ENCODE measurements at regions not wholly inside any gene's neighbourhood (a gene's known extent, or its start where the extent isn't known, plus 50 kb on each side); places are given as distances from the start of the nearest gene placed in this dataset.
"Not testable (repeated sequence)": the region's sequence is repeated elsewhere in the genome, so short reads cannot be mapped to it uniquely, and the experiment has no call there.

- no peaks in the 10 kb centered on the region for H3K4me1 ChIP-seq
- no peaks in the 10 kb centered on the region for H3K9me3 ChIP-seq
- no peak for TF ChIP-seq CTCF (IDR thresholded peaks at IDR 0.05)
- no peak overlapping the region for H3K27ac ChIP-seq
- no peak overlapping the region for H3K4me3 ChIP-seq
- no peak for DNase-seq (ENCODE audit: low spot score in 2 of 2)
- no peaks in the 10 kb centered on the region for H3K27me3 ChIP-seq
- intact Hi-C loops (cut with DNase I): loop anchor here (5.0 kb wide), 1 partner anchor 45 kb away; no protein-coding TSS in a partner anchor
- no peaks in the 10 kb centered on the region for H3K36me3 ChIP-seq
These were observed 325.6 kb upstream of the EPHA4 start for GRCh38 chr2:221897718-221898117.

GRCh38 chr2:221896505-221897151 is 324.5 kb upstream of the EPHA4 start:
- TF ChIP-seq CTCF (IDR thresholded peaks at IDR 0.05): no peak
- Histone ChIP-seq H3K27me3 (no peaks in the 10 kb centered on the region), H3K36me3 (no peaks in the 10 kb centered on the region), H3K9me3 (no peaks in the 10 kb centered on the region), H3K27ac (peak overlapping the region in 1 of 2 donors; percentile 33), H3K4me1 (no peaks in the 10 kb centered on the region), H3K4me3 (peak overlapping the region in 1 of 2 donors; percentile 27)
- intact Hi-C loops (cut with DNase I): loop anchor here (5.0 kb wide), 1 partner anchor 46 kb away; no protein-coding TSS in a partner anchor
- DNase-seq (ENCODE audit: low spot score in 2 of 2): peak in 1 of 2 donors; percentile 62

- no peak overlapping the region for H3K27ac ChIP-seq
- no peak for TF ChIP-seq CTCF (IDR thresholded peaks at IDR 0.05)
- no peaks in the 10 kb centered on the region for H3K27me3 ChIP-seq
- no peaks in the 10 kb centered on the region for H3K36me3 ChIP-seq
- H3K4me1 ChIP-seq: no peaks in the 10 kb centered on the region
- no peaks in the 10 kb centered on the region for H3K9me3 ChIP-seq
- no peak for DNase-seq (ENCODE audit: low spot score in 2 of 2)
- H3K4me3 ChIP-seq: no peak overlapping the region
- intact Hi-C loops (cut with DNase I): loop anchor here (5.0 kb wide), 1 partner anchor 47 kb away; no protein-coding TSS in a partner anchor
These were observed 323.4 kb upstream of the EPHA4 start for GRCh38 chr2:221895366-221896121.

- DNase-seq (ENCODE audit: low spot score in 2 of 2): no peak
- Histone ChIP-seq H3K27me3 (no peaks in the 10 kb centered on the region), H3K4me3 (no peak overlapping the region), H3K27ac (no peak overlapping the region), H3K4me1 (no peaks in the 10 kb centered on the region), H3K9me3 (no peaks in the 10 kb centered on the region), H3K36me3 (no peaks in the 10 kb centered on the region)
- intact Hi-C loops (cut with DNase I): no loop called here
- TF ChIP-seq CTCF (IDR thresholded peaks at IDR 0.05): no peak
These were observed 321.4 kb upstream of the EPHA4 start for GRCh38 chr2:221893501-221893900.

- H3K27ac ChIP-seq; H3K4me3 ChIP-seq; H3K4me1 ChIP-seq; DNase-seq (ENCODE audit: low spot score in 2 of 2); H3K27me3 ChIP-seq; H3K36me3 ChIP-seq; H3K9me3 ChIP-seq; intact Hi-C loops (cut with DNase I): not testable (repeated sequence)
These were observed 319.9 kb upstream of the EPHA4 start for GRCh38 chr2:221892006-221892405.

- intact Hi-C loops (cut with DNase I): no loop called here
- H3K36me3 ChIP-seq: no peaks in the 10 kb centered on the region
- no peaks in the 10 kb centered on the region for H3K27me3 ChIP-seq
- H3K4me1 ChIP-seq: no peaks in the 10 kb centered on the region
- H3K27ac ChIP-seq: no peak overlapping the region
- H3K9me3 ChIP-seq: no peaks in the 10 kb centered on the region
- DNase-seq (ENCODE audit: low spot score in 2 of 2): no peak
- H3K4me3 ChIP-seq: no peak overlapping the region
- no peak for TF ChIP-seq CTCF (IDR thresholded peaks at IDR 0.05)
These were observed 311.9 kb upstream of the EPHA4 start for GRCh38 chr2:221883976-221884375.

Data from ascending aorta (tissue), 2 donors.